Activated T-cell treated with anti-CD3 and anti-CD28 coated beads, Interleukin-2, amount 50 U/mL, for 48 hours (primary cell): ENCODE measurements at regions not wholly inside any gene's neighbourhood (a gene's known extent, or its start where the extent isn't known, plus 50 kb on each side); places are given as distances from the start of the nearest gene placed in this dataset.
A peak's percentile ranks its signal among the peaks of the same experiment; 100 is the strongest.

ENCODE experiments used
- DNase-seq, 2 experiments: peaks; one replicate each; pipeline ENCODE4 v3.0.0-alpha.2; 2020

DNA sequence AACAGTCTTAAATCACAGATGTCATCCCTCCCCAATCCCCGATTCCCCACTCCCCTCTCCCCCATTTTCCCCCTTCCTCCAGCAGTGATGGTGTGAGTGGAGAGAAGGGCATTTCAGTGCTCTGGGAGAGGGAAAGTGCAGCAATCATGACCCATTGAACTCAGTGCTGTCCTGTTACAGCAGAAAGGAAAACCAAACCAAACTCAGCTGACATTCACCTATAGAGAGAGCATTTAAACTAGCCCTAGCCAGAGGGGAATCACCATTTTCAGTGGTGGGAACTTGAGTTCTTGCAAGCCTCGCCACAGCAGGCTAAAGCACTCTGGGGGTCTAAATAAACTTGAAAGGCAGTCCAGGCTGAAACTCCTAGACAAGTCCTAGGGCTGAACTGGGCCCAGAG is 129.9 kb upstream of the COL21A1 start:
- no peak for DNase-seq

DNA sequence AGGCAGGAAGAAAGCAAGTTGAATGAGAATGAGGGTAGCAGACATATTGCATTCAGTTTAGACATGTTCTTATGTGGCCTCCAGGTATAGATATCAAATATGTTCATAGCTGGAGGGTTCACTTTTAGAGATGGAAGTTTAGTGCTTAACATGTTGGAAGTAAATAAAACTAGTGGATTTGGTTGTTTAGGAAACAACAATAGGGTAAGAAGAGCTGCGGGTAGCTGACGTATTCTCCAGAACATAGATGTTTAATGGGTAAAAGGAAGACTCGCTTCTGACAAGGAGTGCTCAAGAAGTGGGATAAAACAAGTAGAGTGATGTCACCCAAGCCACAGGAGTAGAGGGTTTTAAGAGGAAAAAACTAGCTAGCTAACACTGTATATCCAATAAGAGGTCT is 128.4 kb upstream of the COL21A1 start:
- DNase-seq, result no peak

DNA sequence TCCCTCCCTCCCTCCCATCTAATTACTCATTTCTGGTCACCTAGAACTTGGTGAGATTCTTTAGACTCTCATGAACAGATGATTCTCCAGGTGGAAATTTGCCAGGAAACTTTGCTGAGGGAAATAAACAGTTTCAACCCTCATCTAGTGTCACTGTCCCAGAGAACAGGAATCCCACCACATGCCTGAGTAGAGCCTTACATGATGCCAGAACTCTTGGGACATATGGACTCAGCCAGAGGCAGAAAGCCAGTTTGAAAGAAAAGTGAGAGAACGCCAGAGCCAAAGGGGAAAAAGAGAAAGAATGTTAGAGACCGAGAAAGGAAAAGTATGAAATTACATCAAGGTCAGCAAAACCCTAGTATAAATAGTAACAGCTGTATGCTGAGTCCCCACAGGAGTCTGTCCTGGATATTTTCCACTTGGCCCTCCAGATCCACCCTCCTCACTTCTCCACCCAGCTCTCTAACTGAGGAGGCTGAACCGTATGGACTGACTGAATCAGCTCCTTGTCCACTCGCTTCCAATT is 127.5 kb upstream of the COL21A1 start:
- DNase-seq, result no peak

DNA sequence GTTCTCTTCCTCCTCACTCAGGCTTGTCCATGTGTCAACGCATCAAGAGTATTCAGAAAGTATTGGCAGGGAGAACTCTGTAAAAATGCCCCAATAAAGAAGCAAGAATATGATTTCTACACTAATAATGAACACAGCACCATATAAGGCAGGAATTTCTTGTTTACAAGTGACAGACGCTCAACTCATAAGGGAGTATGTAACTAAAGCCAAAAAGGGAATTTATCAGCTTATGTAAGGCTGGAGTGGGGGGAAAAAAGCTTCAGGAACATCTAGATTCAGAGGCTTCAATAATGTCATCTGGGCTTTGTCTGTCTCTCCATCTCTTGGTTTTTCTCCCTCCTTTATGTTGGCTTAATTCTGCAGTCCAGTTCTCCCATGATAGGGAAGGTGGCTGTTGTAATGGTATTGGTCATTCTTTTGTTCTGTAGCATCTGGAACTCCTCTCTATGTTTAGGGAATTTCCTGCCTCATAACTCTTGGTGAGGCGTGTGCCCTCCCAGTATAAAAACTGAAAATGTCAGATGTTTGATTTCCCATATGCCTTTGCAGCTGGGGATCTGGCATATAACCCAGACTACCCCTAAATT is 125.1 kb upstream of the COL21A1 start:
- no peak for DNase-seq

DNA sequence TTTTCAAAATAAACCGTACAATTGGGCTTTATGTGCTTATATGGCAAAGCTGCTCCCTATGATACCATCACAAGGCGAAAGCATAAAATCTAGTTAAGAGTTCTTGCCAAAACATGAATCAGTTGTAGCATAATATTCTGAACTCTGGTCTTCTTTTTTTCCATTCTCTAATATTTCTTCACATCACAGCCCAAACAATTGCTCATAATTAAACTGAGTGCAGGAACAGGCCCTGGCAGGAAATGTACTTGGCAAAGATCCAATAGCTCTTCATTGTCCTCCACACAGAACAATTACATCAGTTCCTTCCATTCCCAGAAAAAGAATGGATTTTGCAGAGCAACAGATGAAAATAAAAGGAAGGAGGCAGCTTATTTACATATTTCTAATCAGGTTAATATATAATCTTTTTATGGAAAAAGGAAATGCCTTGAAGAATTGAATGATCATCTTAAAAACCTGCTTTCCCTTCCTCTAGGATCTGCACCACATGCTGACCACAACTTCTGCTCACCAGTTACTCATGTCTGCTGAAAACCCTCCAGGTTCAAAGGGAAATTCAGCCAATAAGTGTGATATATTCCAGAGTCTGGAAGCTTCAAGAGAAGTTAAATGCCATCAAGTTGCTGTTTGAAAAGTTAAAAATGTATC is 123.3 kb upstream of the COL21A1 start:
- no peak for DNase-seq

DNA sequence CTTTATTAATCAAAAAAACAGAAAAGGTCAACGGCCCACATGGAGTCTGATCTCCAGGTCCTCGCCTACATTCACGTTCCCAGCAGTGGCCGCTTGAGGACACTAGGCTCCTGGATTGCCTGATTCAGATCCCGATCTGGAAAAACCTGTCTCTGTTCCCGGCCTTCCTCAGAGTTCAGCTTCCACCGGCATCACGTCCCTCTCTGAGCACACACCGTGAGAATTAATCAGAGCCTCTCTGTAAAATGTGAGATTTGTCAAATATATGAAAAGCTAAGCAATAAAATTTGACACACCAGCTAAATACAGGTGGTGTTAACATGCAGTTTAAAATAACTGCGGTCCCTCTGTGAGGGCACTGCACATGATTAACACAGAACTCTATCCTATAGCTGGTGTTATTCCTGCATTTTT is 122.8 kb upstream of the COL21A1 start:
- no peak for DNase-seq

DNA sequence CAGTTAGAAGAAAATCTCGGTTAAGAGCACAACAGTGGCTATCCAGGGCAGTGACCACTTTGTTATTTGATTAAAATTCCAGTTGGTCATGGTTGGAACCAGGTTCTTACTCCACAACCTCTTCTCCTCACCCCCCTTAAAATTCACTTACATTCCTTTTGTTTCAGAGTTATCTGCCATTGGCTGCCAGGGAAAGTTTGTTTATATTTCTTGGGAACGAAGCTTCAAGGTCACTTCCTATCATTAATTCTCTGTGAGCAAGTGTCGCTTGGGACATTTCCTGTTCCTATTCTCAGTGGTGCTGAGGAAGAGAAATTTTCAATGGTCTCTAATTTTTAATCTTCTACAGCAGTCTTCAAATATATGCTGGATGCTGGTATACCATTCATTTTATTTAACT is 121.1 kb upstream of the COL21A1 start:
- DNase-seq, result no peak

DNA sequence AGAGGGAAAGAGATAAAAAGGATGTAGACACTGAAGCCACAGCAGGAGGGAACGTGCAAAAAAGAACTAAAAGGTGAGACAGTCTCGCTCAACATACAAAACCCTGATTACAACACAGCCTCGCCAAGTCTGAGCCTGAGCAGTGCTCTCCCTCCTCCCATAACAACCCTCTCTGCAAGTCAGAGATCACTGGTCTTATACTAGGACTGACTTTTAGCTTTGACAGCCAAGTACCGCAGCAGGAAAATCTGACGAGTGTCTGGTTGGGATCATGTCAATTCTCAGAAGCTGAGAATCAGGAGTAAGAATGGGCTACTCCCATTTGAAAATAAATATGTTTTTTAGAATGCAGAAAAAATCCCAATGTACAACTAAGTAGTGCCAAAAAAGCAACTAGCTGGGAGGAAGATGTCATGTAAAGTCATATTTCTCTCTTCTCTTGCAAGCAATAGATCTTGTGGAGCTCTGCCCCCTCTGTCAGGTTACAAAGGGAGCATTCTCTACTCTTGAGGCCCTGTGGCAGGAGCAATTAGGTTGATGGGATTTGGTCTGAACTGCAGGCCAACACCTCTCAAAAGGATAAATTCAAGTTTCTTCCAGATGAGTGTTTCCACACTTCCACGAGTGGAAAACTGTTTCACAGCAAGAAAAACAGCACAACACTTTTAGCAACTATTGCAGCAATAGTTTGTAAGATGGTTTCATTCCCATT is 118.9 kb upstream of the COL21A1 start:
- DNase-seq, result no peak

DNA sequence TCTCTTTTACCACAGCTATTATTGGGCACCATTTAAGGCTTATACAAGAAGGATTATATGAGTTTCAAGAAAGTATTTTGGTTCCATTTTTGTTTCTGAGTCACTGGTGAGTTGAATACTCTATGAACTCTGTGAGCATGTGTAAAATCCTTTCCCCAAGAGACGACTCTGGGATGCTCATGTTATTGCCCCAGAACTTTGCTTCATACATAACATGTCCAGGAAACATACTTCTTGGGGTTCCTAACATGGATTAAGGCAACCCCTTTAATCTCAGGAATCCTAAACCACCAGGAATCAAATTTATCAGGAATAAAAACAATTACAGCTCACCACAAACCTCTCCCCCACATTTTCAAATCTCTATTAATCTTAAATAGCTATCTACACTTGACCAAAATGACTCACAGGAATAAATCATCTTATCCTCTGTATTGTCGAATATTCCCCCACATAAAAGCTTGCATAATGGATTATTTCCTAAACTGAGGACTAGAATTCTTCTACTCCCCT is 117.5 kb upstream of the COL21A1 start:
- DNase-seq, result no peak

DNA sequence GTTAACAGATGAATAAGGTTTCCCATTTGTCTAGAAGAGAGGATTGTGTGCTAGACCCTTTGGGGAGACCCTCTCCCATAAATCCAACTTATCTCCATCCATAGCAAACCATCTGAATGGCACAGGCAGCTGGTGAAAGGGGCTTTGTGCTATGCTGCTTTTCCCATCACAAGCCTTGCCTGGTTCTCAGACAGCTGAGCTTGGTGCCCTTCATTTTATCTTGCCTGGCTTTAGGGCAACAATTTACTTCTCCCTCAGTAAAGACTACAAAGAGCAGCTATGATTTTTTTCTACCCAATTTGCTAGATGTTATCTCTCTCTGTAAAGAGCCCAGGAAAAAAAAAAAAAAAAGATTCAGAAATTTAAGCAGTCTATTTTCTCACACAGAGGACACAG is 117.0 kb upstream of the COL21A1 start:
- DNase-seq, result no peak

DNA sequence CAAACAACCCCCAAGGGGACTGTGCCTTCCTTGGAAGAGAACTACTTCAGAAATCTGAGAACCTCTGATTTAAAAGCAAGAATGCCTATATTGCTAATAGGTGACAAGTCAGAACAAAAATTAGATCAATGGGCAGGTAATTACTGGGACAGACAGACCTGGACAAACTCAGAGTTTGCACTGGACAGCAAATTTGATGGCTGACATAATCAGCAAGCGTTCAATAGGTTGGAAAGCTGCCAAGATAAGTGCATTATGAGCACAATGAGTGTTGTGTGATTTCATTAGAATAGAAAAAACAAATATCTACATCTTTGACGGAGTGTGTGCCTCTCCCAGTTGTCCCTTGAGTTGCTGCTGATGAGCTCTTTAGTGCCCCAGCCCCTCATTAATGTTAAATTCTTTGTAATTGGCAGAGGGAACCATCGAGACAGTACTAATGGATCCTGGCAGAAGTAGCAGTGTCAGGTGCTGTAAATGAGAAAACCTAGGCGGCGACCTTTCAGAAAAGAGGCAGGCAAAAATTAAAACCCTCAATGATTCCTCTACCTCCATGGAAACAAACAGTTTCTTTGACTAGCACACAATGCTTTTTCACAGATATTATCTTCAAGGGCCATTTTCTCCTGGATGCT is 116.5 kb upstream of the COL21A1 start:
- DNase-seq, result no peak

DNA sequence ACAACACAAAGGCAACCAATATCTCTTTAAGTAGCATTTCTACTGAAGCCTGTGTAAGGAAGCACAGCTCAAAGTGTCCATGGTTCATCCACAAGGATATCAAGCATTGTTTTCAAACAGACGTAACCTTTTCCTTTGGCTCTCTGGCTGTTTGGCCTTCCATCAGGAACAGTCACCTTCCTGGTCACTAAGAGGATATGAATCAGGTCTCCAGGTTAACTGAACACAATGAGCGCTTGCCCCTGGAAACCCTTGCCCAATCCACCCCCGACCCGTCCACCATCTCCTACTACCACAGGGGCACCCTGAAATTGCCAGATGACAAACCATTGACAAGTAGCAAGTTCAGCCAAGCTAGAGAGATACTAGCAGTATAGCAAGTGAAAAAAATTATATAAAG is 114.4 kb upstream of the COL21A1 start:
- no peak for DNase-seq

DNA sequence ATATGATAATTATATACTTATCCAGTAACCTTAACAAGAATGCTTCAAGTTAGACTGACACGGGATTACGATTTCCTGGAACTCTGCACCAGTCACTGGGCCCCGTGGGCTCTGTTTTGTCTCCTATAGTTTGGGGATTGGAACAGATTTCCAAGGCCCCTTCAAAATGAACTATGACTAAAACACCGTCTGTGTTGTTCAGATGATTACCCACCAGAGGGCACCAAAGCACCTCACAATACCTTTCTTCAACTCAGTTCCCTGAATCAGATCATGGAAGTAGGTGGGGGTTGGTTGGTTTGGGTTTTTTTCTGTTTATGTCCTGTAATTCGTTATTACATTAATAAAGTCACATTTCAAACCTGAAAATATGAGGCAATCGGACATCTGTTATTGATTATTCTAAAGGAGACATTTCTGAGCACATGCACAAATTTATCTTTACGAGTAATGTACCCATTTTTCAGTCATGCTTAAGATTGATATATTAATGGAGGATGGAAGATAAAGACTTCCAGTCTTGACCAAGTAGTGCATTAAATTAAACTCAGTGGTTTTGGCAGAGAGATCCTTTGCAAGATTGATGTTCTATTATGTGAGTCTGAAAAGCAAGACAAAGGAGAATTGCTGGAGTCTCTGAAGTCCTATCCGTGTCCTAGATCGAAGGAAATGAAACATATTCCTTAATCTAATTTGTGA is 112.0 kb upstream of the COL21A1 start:
- DNase-seq, result peak; percentile 54 to 61

DNA sequence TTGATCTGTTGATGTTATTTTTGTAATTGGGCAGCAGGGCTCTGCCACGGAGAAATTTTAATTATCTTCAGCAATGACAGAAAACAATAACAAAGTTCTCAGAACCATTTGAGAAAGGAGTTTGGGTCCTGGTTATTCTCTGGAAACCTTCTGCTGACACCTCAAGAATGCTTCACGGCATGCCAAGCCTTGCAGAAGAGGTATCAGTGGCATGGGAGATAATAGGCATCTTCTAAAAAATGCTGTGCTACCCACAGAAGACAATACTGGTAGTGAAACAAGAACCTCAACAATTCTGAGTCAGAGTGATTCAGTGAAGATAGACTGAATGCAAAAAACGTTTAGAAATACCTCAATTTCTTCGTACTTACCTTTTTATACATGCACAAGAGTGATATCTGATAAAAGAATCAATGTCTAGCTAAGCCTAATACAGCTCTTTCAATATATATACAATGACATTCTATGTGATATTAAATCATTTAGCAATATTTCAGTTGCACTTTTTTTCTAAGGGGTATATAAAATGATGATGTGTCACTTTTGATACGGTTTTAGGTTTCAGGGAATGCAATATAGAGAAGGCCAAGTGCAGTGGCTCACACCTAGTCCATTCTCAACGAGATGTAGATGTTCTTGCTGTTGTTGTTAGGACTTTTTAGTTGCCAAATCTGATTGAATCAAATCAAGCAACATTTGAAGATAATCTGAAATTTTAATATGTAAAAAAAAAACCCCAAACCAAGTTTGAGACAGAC is 110.4 kb upstream of the COL21A1 start:
- DNase-seq, result no peak

DNA sequence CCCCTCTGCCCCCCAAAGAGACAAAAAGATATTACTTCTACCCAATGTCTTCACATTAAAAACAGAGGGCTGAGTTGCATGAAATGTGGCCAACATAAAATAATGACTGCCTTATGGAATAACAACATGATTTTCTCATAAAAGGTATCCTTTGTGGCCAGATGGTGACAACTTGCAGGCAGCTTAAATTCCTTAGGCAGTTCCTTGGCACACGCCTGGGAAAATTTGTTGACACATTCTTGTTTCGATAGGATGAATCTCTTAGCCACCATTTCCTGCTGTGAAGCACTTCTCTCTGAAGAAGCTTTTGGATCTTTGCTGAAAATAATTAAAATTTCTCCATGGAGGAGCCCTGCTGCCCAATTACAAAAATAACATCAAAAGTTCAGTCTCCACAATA is 109.0 kb upstream of the COL21A1 start:
- no peak for DNase-seq

DNA sequence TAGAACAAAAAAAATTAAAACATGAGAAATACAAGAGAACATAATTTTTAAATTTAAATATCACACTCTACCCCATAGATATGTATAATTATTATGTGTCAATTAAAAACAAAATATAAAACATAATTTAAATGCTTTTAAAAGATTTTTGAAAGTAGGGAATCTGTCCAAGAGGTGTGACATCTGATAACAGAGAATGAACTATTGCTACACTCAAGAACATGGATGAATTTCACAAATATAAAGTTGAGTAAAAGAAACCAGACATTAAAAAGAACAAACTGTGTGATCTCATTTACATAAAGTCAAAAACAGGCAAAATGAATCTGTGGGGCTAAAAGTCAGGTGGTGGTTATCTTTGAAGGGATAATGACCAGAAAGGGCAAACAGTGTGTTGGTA is 106.5 kb upstream of the COL21A1 start:
- DNase-seq, result no peak

DNA sequence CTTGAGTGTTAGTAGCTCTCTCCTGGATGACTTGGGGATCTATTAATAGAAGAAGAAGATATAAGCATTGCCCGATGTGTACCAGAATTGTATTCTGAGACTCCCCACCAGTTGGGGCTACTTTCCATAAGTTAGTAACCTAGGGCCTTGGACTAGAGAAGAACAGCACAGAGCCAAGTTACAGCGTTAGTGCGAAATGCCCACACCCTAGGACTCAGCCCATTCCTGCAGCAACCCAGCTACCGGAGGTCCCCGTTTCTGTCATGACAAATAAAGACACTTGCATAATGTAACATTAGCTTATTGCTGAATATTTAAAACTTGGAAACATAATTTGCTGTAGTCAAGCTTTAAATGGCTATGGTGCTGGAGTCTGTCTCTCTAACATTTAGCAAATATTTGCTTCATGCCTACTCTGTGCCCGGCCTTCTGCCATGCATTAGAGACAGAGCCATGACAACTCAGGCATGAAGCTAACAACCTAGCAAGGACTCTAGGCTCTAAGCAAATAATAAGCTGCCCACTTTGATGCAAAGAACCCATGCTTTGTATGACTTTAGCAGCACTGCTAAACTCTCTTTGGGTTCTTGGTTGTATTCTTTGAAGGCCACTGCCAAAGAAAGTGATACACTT is 103.4 kb upstream of the COL21A1 start:
- no peak for DNase-seq

DNA sequence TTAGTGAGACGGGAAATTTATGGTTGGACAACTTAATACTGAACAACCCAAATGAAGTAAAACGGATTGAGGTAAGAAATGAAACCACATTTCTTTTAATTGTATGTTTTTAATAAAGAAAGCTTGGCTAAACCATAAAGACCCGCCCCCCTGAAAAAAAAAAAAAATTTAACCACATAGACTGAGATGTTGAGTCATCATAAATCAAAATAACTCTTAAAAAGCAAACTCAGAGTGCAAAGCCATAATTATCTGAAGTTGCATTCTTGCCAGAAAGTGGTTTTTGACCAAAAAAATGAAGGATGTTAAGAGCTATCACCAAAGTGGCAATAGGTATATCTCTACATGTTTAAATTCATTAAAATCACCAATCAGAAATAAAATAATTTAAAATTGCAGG is 101.8 kb upstream of the COL21A1 start:
- DNase-seq, result no peak

DNA sequence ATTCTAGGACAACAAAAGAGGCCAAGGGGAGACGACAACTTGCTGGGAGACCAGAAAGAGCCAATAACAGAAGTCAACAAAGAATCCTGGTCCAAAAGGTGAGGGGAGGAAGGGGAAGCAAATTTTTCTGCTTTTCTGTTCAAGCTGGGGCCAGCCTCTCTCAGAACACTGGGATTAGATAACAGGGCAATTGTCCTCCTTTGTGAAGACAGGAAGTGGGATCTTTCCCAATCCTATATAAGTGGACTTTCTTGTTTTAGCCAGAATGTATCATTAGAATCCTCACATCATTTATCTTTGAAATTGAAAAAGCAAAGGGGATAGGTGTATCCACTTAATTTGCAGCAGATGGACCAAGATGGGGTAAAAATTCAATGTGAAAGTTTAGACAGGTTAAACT is 101.2 kb upstream of the COL21A1 start:
- no peak for DNase-seq

DNA sequence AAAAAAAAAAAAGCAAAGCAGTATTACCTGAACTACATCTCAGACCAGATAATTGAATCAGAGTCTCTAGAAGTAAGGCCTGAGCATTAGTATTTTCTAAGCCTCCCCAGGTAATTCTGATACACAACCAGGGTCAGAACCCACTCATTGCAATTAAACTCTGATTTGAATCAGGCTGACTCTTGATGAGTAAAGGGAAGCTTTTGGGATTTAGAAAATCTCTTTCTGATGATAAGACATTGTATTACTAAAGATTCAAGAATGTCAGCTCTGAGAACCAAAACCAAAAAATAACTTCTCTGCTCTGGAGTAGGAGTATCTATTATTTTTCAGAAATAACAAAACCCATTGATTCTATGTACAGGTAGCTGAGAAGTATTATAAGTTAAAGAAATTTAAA is 100.1 kb upstream of the COL21A1 start:
- DNase-seq, result no peak

DNA sequence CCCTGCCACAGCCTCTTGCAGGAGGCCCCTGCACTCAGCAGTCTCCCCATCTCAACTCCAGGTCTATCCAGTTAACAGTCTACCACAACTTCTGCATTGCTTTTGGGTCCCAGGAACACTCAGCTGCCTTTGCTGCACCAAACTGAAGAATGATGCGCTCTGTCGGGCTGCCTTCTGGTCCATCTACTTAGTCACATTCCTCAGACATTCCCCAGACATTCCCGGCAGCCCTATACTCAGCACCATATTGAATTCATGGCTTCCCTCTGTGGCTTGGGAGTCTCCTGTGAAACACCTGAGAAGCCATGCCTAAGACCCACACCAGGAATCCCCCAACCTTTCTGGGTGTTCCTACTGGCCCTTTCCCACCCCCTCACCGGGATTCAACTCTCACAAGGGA is 99.6 kb upstream of the COL21A1 start:
- no peak for DNase-seq
